ENCODE measurements at regions not wholly inside any gene's neighbourhood (a gene's known extent, or its start where the extent isn't known, plus 50 kb on each side); places are given as distances from the start of the nearest gene placed in this dataset.

DNA sequence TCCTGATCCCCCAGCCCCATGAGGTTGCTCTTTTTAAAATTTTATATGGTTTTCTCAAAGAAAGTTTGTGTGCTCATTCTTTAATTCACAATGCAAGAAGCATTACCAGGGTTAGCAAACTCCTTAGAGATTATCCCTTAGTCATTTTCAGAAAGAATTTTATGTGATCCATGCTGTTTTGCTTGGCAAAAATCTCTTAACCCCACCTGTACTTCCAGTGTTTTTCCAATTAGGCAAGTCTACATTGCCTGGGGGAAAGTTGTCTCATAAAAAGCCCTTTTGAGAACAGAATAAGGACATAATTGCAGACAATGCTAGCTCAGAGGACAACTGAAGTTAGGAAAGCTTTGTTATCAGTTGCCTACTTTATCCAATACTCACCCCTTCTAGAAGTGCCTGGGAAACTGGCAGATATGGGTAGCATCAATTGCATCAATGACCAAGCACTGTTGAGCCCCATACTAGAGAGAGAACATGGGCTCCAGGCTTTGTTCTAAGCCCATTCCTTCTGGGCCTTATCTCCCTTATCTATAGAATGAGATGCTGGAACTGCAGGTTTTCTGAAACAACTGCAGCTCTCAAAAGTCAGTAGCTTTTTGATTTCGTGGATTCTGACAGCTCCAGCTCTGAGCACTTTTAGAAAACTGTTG, 265.9 kb upstream of the SPHKAP start:
- no peaks in the 10 kb centered on the region for H3K4me1 ChIP-seq
- no peak for DNase-seq
- no peaks in the 10 kb centered on the region for H3K27me3 ChIP-seq
- H3K9me3 ChIP-seq: no peaks in the 10 kb centered on the region
- H3K36me3 ChIP-seq: no peaks in the 10 kb centered on the region
- no peak overlapping the region for H3K9ac ChIP-seq (ENCODE audit: low read depth in 2 of 2, low read length in 2 of 2)
- TF ChIP-seq, protein P1, sequence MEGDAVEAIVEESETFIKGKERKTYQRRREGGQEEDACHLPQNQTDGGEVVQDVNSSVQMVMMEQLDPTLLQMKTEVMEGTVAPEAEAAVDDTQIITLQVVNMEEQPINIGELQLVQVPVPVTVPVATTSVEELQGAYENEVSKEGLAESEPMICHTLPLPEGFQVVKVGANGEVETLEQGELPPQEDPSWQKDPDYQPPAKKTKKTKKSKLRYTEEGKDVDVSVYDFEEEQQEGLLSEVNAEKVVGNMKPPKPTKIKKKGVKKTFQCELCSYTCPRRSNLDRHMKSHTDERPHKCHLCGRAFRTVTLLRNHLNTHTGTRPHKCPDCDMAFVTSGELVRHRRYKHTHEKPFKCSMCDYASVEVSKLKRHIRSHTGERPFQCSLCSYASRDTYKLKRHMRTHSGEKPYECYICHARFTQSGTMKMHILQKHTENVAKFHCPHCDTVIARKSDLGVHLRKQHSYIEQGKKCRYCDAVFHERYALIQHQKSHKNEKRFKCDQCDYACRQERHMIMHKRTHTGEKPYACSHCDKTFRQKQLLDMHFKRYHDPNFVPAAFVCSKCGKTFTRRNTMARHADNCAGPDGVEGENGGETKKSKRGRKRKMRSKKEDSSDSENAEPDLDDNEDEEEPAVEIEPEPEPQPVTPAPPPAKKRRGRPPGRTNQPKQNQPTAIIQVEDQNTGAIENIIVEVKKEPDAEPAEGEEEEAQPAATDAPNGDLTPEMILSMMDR (IDR thresholded peaks at IDR 0.05): no peak
- no peak overlapping the region for H3K27ac ChIP-seq
- intact Hi-C loops (cut with DNase I): no loop called here
- H3K4me3 ChIP-seq: no peak overlapping the region

- H3K36me3 ChIP-seq: no peaks in the 10 kb centered on the region
- no peak overlapping the region for H3K4me3 ChIP-seq
- H3K27me3 ChIP-seq: no peaks in the 10 kb centered on the region
- TF ChIP-seq, protein P1 (IDR thresholded peaks at IDR 0.05): no peak
- H3K9ac ChIP-seq (ENCODE audit: low read depth in 2 of 2, low read length in 2 of 2): no peak overlapping the region
- H3K27ac ChIP-seq: no peak overlapping the region
- H3K4me1 ChIP-seq: no peaks in the 10 kb centered on the region
- no peaks in the 10 kb centered on the region for H3K9me3 ChIP-seq
- intact Hi-C loops (cut with DNase I): no loop called here
- DNase-seq: no peak
Measured at GRCh38 chr2:228446734-228447133, 265.2 kb upstream of the SPHKAP start.

- no peak for DNase-seq
- Histone ChIP-seq H3K9me3 (no peaks in the 10 kb centered on the region), H3K27ac (no peak overlapping the region), H3K4me3 (no peak overlapping the region), H3K27me3 (no peaks in the 10 kb centered on the region), H3K36me3 (no peaks in the 10 kb centered on the region), H3K9ac (ENCODE audit: low read depth in 2 of 2, low read length in 2 of 2) (no peak overlapping the region), H3K4me1 (no peaks in the 10 kb centered on the region)
- TF ChIP-seq, protein P1 (IDR thresholded peaks at IDR 0.05): no peak
- intact Hi-C loops (cut with DNase I): no loop called here
Measured at GRCh38 chr2:228444161-228444560, 262.7 kb upstream of the SPHKAP start.

- Histone ChIP-seq H3K36me3 (no peaks in the 10 kb centered on the region), H3K27me3 (no peaks in the 10 kb centered on the region), H3K27ac (no peak overlapping the region), H3K9me3 (no peaks in the 10 kb centered on the region), H3K4me3 (no peak overlapping the region), H3K4me1 (no peaks in the 10 kb centered on the region), H3K9ac (ENCODE audit: low read depth in 2 of 2, low read length in 2 of 2) (no peak overlapping the region)
- TF ChIP-seq, protein P1 (IDR thresholded peaks at IDR 0.05): no peak
- intact Hi-C loops (cut with DNase I): no loop called here
- DNase-seq: no peak
Measured at GRCh38 chr2:228433721-228434120, 252.2 kb upstream of the SPHKAP start.

GRCh38 chr2:228432116-228432515, 250.6 kb upstream of the SPHKAP start:
- Histone ChIP-seq H3K27me3 (no peaks in the 10 kb centered on the region), H3K9ac (ENCODE audit: low read depth in 2 of 2, low read length in 2 of 2) (no peak overlapping the region), H3K4me3 (no peak overlapping the region), H3K9me3 (no peaks in the 10 kb centered on the region), H3K36me3 (no peaks in the 10 kb centered on the region), H3K27ac (no peak overlapping the region), H3K4me1 (no peaks in the 10 kb centered on the region)
- intact Hi-C loops (cut with DNase I): no loop called here
- TF ChIP-seq, protein P1 (IDR thresholded peaks at IDR 0.05): no peak
- DNase-seq: no peak
